ENCODE measurements at regions not wholly inside any gene's neighbourhood (a gene's known extent, or its start where the extent isn't known, plus 50 kb on each side); places are given as distances from the start of the nearest gene placed in this dataset.

- ChIA-PET CTCF (no interaction called here), POLR2A (no interaction called here)
- DNase-seq (ENCODE audit: extremely low spot score) = no peak
- TF ChIP-seq SUZ12 (IDR thresholded peaks at IDR 0.05) (no peak), FOXM1 (IDR thresholded peaks at IDR 0.05; ENCODE audit: borderline replicate concordance) (no peak), FOXK2 (IDR thresholded peaks at IDR 0.05) (no peak), HDGF (IDR thresholded peaks at IDR 0.05; ENCODE audit: borderline replicate concordance) (no peak), BHLHE40 (IDR thresholded peaks at IDR 0.05; ENCODE audit: borderline replicate concordance) (no peak), ELF4 (IDR thresholded peaks at IDR 0.05) (no peak), LEF1 (IDR thresholded peaks at IDR 0.05; ENCODE audit: borderline replicate concordance) (no peak), ZNF384 (IDR thresholded peaks at IDR 0.05) (no peak), TARDBP (IDR thresholded peaks at IDR 0.05) (no peak), NFRKB (IDR thresholded peaks at IDR 0.05) (no peak), CTBP1 (IDR thresholded peaks at IDR 0.05; ENCODE audit: borderline replicate concordance) (no peak)
These were observed 119.4 kb upstream of the ACTBL2 start for GRCh38 chr5:57601996-57602395.

GRCh38 chr5:57600321-57600720, 117.7 kb upstream of the ACTBL2 start:
- CTCF ChIA-PET = no interaction called here

GRCh38 chr5:57598756-57599155, 116.1 kb upstream of the ACTBL2 start:
- CTCF ChIA-PET = no interaction called here
- POLR2A ChIA-PET = no interaction called here
- TF ChIP-seq ARNT (IDR thresholded peaks at IDR 0.05) (no peak), HDGF (IDR thresholded peaks at IDR 0.05; ENCODE audit: borderline replicate concordance) (no peak), LEF1 (IDR thresholded peaks at IDR 0.05; ENCODE audit: borderline replicate concordance) (no peak), ELF4 (IDR thresholded peaks at IDR 0.05) (no peak), ZNF384 (IDR thresholded peaks at IDR 0.05) (no peak), PKNOX1 (IDR thresholded peaks at IDR 0.05) (no peak), SP1 (IDR thresholded peaks at IDR 0.05) (no peak), FOXM1 (IDR thresholded peaks at IDR 0.05; ENCODE audit: borderline replicate concordance) (no peak), SUZ12 (IDR thresholded peaks at IDR 0.05) (no peak)
- DNase-seq (ENCODE audit: extremely low spot score) = no peak

More at GRCh38 chr5:57600321-57600720, 117.7 kb upstream of the ACTBL2 start:
- DNase-seq (ENCODE audit: extremely low spot score) = no peak
- TF ChIP-seq ELF4 (IDR thresholded peaks at IDR 0.05) (no peak), FOXA1 (IDR thresholded peaks at IDR 0.05) (no peak), BHLHE40 (IDR thresholded peaks at IDR 0.05; ENCODE audit: borderline replicate concordance) (no peak), ARNT (IDR thresholded peaks at IDR 0.05) (no peak), LEF1 (IDR thresholded peaks at IDR 0.05; ENCODE audit: borderline replicate concordance) (no peak), L3MBTL2 (conservative IDR thresholded peaks at IDR 0.05) (no peak), HDGF (IDR thresholded peaks at IDR 0.05; ENCODE audit: borderline replicate concordance) (no peak)
- POLR2A ChIA-PET = no interaction called here

GRCh38 chr5:57598097-57598496, 115.5 kb upstream of the ACTBL2 start:
- no peak for TF ChIP-seq SUZ12 (IDR thresholded peaks at IDR 0.05)
- no peak for TF ChIP-seq FOXA1 (IDR thresholded peaks at IDR 0.05)
- no peak for TF ChIP-seq SP1 (IDR thresholded peaks at IDR 0.05)
- no peak for TF ChIP-seq ARNT (IDR thresholded peaks at IDR 0.05)
- TF ChIP-seq CTBP1 (IDR thresholded peaks at IDR 0.05; ENCODE audit: borderline replicate concordance) = no peak
- TF ChIP-seq ZNF384 (IDR thresholded peaks at IDR 0.05) = no peak
- no peak for TF ChIP-seq NFRKB (IDR thresholded peaks at IDR 0.05)
- no peak for TF ChIP-seq FOXK2 (IDR thresholded peaks at IDR 0.05)
- no peak for TF ChIP-seq TARDBP (IDR thresholded peaks at IDR 0.05)
- no peak for TF ChIP-seq L3MBTL2 (conservative IDR thresholded peaks at IDR 0.05)
- TF ChIP-seq HDGF (IDR thresholded peaks at IDR 0.05; ENCODE audit: borderline replicate concordance) = no peak
- no peak for TF ChIP-seq FOXM1 (IDR thresholded peaks at IDR 0.05; ENCODE audit: borderline replicate concordance)
- TF ChIP-seq ELF4 (IDR thresholded peaks at IDR 0.05) = no peak
- TF ChIP-seq BHLHE40 (IDR thresholded peaks at IDR 0.05; ENCODE audit: borderline replicate concordance) = no peak
- DNase-seq (ENCODE audit: extremely low spot score) = no peak
- CTCF ChIA-PET = no interaction called here
- POLR2A ChIA-PET = no interaction called here

GRCh38 chr5:57595523-57595991, 112.9 kb upstream of the ACTBL2 start:
- POLR2A ChIA-PET = no interaction called here
- TF ChIP-seq BHLHE40 (IDR thresholded peaks at IDR 0.05; ENCODE audit: borderline replicate concordance) (no peak), PKNOX1 (IDR thresholded peaks at IDR 0.05) (no peak), L3MBTL2 (conservative IDR thresholded peaks at IDR 0.05) (no peak), LEF1 (IDR thresholded peaks at IDR 0.05; ENCODE audit: borderline replicate concordance) (no peak), ELF4 (IDR thresholded peaks at IDR 0.05) (no peak), TARDBP (IDR thresholded peaks at IDR 0.05) (no peak)
- CTCF ChIA-PET = no interaction called here
- no peak for DNase-seq (ENCODE audit: extremely low spot score)

GRCh38 chr5:57594436-57594835, 111.8 kb upstream of the ACTBL2 start:
- CTCF ChIA-PET = interaction anchor here (0.7 kb wide), 1 partner anchor 822 kb away, joined by 3 read pairs; no protein-coding TSS in a partner anchor
- POLR2A ChIA-PET = no interaction called here
- DNase-seq (ENCODE audit: extremely low spot score) = no peak
- TF ChIP-seq LEF1 (IDR thresholded peaks at IDR 0.05; ENCODE audit: borderline replicate concordance) (no peak), SUZ12 (IDR thresholded peaks at IDR 0.05) (no peak), ELF4 (IDR thresholded peaks at IDR 0.05) (no peak), FOXM1 (IDR thresholded peaks at IDR 0.05; ENCODE audit: borderline replicate concordance) (no peak), L3MBTL2 (conservative IDR thresholded peaks at IDR 0.05) (no peak)

GRCh38 chr5:57592236-57592635, 109.6 kb upstream of the ACTBL2 start:
- POLR2A ChIA-PET = no interaction called here
- CTCF ChIA-PET = no interaction called here
- DNase-seq (ENCODE audit: extremely low spot score) = no peak
- no peak for TF ChIP-seq CTBP1 (IDR thresholded peaks at IDR 0.05; ENCODE audit: borderline replicate concordance)
- TF ChIP-seq SP1 (IDR thresholded peaks at IDR 0.05) = no peak
- TF ChIP-seq PKNOX1 (IDR thresholded peaks at IDR 0.05) = no peak
- TF ChIP-seq FOXA1 (IDR thresholded peaks at IDR 0.05) = no peak
- no peak for TF ChIP-seq HDGF (IDR thresholded peaks at IDR 0.05; ENCODE audit: borderline replicate concordance)
- TF ChIP-seq FOXK2 (IDR thresholded peaks at IDR 0.05) = no peak
- no peak for TF ChIP-seq SUZ12 (IDR thresholded peaks at IDR 0.05)
- no peak for TF ChIP-seq LEF1 (IDR thresholded peaks at IDR 0.05; ENCODE audit: borderline replicate concordance)
- no peak for TF ChIP-seq FOXM1 (IDR thresholded peaks at IDR 0.05; ENCODE audit: borderline replicate concordance)
- TF ChIP-seq NFRKB (IDR thresholded peaks at IDR 0.05) = no peak
- no peak for TF ChIP-seq ELF4 (IDR thresholded peaks at IDR 0.05)
- no peak for TF ChIP-seq TARDBP (IDR thresholded peaks at IDR 0.05)
- TF ChIP-seq BHLHE40 (IDR thresholded peaks at IDR 0.05; ENCODE audit: borderline replicate concordance) = no peak
- TF ChIP-seq ZNF384 (IDR thresholded peaks at IDR 0.05) = no peak
- no peak for TF ChIP-seq L3MBTL2 (conservative IDR thresholded peaks at IDR 0.05)
- TF ChIP-seq ARNT (IDR thresholded peaks at IDR 0.05) = no peak
